ENCODE measurements at regions not wholly inside any gene's neighbourhood (a gene's known extent, or its start where the extent isn't known, plus 50 kb on each side); places are given as distances from the start of the nearest gene placed in this dataset.
"Not testable (repeated sequence)": the region's sequence is repeated elsewhere in the genome, so short reads cannot be mapped to it uniquely, and the experiment has no call there.

- no peak for DNase-seq (ENCODE audit: low spot score)
Observed at GRCh38 chr7:70846208-70846607, 285.7 kb upstream of the GALNT17 start.

GRCh38 chr7:70849580-70850235 is 282.2 kb upstream of the GALNT17 start:
- no peak for DNase-seq (ENCODE audit: low spot score)

GRCh38 chr7:70855373-70855772 is 276.6 kb upstream of the GALNT17 start:
- DNase-seq (ENCODE audit: low spot score), result no peak

GRCh38 chr7:70856901-70857630 is 274.9 kb upstream of the GALNT17 start:
- peak; percentile 72 for DNase-seq (ENCODE audit: low spot score)

GRCh38 chr7:70857793-70858545 is 274.0 kb upstream of the GALNT17 start:
- DNase-seq (ENCODE audit: low spot score), result no peak

- DNase-seq (ENCODE audit: low spot score), result no peak
Observed at GRCh38 chr7:70867513-70867912, 264.4 kb upstream of the GALNT17 start.

GRCh38 chr7:70870349-70870748 is 261.6 kb upstream of the GALNT17 start:
- no peak for DNase-seq (ENCODE audit: low spot score)

- no peak for DNase-seq (ENCODE audit: low spot score)
Observed at GRCh38 chr7:70872188-70872587, 259.8 kb upstream of the GALNT17 start.

- no peak for DNase-seq (ENCODE audit: low spot score)
Observed at GRCh38 chr7:70881167-70881847, 250.6 kb upstream of the GALNT17 start.

- no peak for DNase-seq (ENCODE audit: low spot score)
Observed at GRCh38 chr7:70883750-70884439, 248.0 kb upstream of the GALNT17 start.

- no peak for DNase-seq (ENCODE audit: low spot score)
Observed at GRCh38 chr7:70884440-70884764, 247.5 kb upstream of the GALNT17 start.

GRCh38 chr7:70884809-70885208 is 247.1 kb upstream of the GALNT17 start:
- DNase-seq (ENCODE audit: low spot score), result no peak

- no peak for DNase-seq (ENCODE audit: low spot score)
Observed at GRCh38 chr7:70886547-70886946, 245.4 kb upstream of the GALNT17 start.

- DNase-seq (ENCODE audit: low spot score), result no peak
Observed at GRCh38 chr7:70887186-70887585, 244.8 kb upstream of the GALNT17 start.

GRCh38 chr7:70890147-70890969 is 241.6 kb upstream of the GALNT17 start:
- DNase-seq (ENCODE audit: low spot score), result no peak

GRCh38 chr7:70893422-70893821 is 238.5 kb upstream of the GALNT17 start:
- no peak for DNase-seq (ENCODE audit: low spot score)

GRCh38 chr7:70893971-70894715 is 237.8 kb upstream of the GALNT17 start:
- no peak for DNase-seq (ENCODE audit: low spot score)

- DNase-seq (ENCODE audit: low spot score), result no peak
Observed at GRCh38 chr7:70894799-70895198, 237.1 kb upstream of the GALNT17 start.

- not testable (repeated sequence) for DNase-seq (ENCODE audit: low spot score)
Observed at GRCh38 chr7:70895337-70896200, 236.4 kb upstream of the GALNT17 start.
